CD14-positive monocyte (primary cell): ENCODE measurements at regions not wholly inside any gene's neighbourhood (a gene's known extent, or its start where the extent isn't known, plus 50 kb on each side); places are given as distances from the start of the nearest gene placed in this dataset.

Source experiments
- DNase-seq, 3 donors: peaks; one replicate each; pipeline ENCODE4 v3.0.0-alpha.2; 2011 to 2022
- H2AFZ ChIP-seq: 2 replicates; pipeline ENCODE4 v1.6.0; 2012; ENCODE audit warnings: mild to moderate bottlenecking, low read depth, low read length, inconsistent platforms; ENCODE audit not compliant: insufficient read depth, poor library complexity, severe bottlenecking
- H3K27ac ChIP-seq, 2 donors: 1 replicate in 1 of 2; 2 replicates in 1 of 2; pipeline ENCODE4 v1.5.1; 2012 to 2013; ENCODE audit warnings: low read length in 2 of 2, control low read depth in 1 of 2, inconsistent platforms in 1 of 2, low read depth in 1 of 2, mild to moderate bottlenecking in 1 of 2
- H3K27me3 ChIP-seq, 2 donors: one replicate each; pipeline versions ENCODE4 v1.6.0 to v1.6.1; 2011 to 2013; ENCODE audit warnings: low read length in 2 of 2; ENCODE audit not compliant: control insufficient read depth in 2 of 2, insufficient read depth in 2 of 2
- H3K36me3 ChIP-seq, 2 donors: replicated peaks in 1 of 2; 1 replicate in 1 of 2; 2 replicates in 1 of 2; pipeline versions ENCODE4 v1.5.1 to v1.6.1; 2012 to 2013; ENCODE audit warnings: low read length in 2 of 2, control low read depth in 1 of 2, inconsistent platforms in 1 of 2, mild to moderate bottlenecking in 1 of 2; ENCODE audit not compliant: insufficient read depth in 2 of 2, control insufficient read depth in 1 of 2
- H3K4me1 ChIP-seq, 2 donors: 1 replicate in 1 of 2; 2 replicates in 1 of 2; pipeline versions ENCODE4 v1.5.1 to v1.6.1; 2012 to 2013; ENCODE audit warnings: low read length in 2 of 2, control low read depth in 1 of 2, inconsistent platforms in 1 of 2, mild to moderate bottlenecking in 1 of 2, moderate library complexity in 1 of 2; ENCODE audit not compliant: insufficient read depth in 2 of 2, control insufficient read depth in 1 of 2
- H3K4me2 ChIP-seq: replicated peaks from 2 replicates; pipeline ENCODE3; 2012; ENCODE audit warnings: low read length, moderate library complexity, mild to moderate bottlenecking; ENCODE audit not compliant: poor library complexity, severe bottlenecking; ENCODE audit errors: extremely low read depth
- H3K4me3 ChIP-seq, 3 experiments: fragments of 200-600 bp in 1 of 3; sonication (generic) in 1 of 3; replicated peaks in 1 of 3; 1 replicate in 2 of 3; 2 replicates in 1 of 3; pipeline ENCODE4 v1.5.1; 2011 to 2013; ENCODE audit warnings: low read length in 3 of 3, mild to moderate bottlenecking in 3 of 3, control low read depth in 2 of 3, low read depth in 2 of 3, inconsistent platforms in 1 of 3, moderate library complexity in 1 of 3
- H3K79me2 ChIP-seq: 2 replicates; pipeline ENCODE4 v1.6.0; 2012; ENCODE audit warnings: mild to moderate bottlenecking, control low read depth, inconsistent platforms, low read length, moderate library complexity; ENCODE audit not compliant: insufficient read depth
- H3K9ac ChIP-seq: 2 replicates; pipeline ENCODE4 v1.6.0; 2017; ENCODE audit warnings: low read length, mild to moderate bottlenecking; ENCODE audit not compliant: insufficient read depth, poor library complexity, severe bottlenecking
- H3K9me3 ChIP-seq, 2 donors: replicated peaks in 1 of 2; 1 replicate in 1 of 2; 2 replicates in 1 of 2; pipeline versions ENCODE4 v1.5.1 to v1.6.1; 2012 to 2013; ENCODE audit warnings: low read length in 2 of 2, control low read depth in 1 of 2; ENCODE audit not compliant: control insufficient read depth in 1 of 2, insufficient read depth in 1 of 2
- H4K20me1 ChIP-seq: 2 replicates; pipeline ENCODE4 v1.6.0; 2012; ENCODE audit warnings: mild to moderate bottlenecking, low read length, control low read depth, moderate library complexity; ENCODE audit not compliant: insufficient read depth
- H3K27ac Mint-ChIP-seq, 7 donors: one replicate each; pipeline ENCODE4 v1.8.0; 2020; ENCODE audit warnings: mild to moderate bottlenecking in 7 of 7, mixed read lengths in 7 of 7, moderate library complexity in 6 of 7, inconsistent platforms in 2 of 7
- H3K27me3 Mint-ChIP-seq, 3 donors: one replicate each; pipeline ENCODE4 v1.8.0; 2021 to 2022; ENCODE audit warnings: low read depth in 3 of 3, mild to moderate bottlenecking in 3 of 3, mixed read lengths in 3 of 3, moderate library complexity in 3 of 3, inconsistent platforms in 1 of 3
- H3K36me3 Mint-ChIP-seq, 2 donors: one replicate each; pipeline ENCODE4 v1.8.0; 2020; ENCODE audit warnings: mixed read lengths in 2 of 2, inconsistent platforms in 1 of 2, mild to moderate bottlenecking in 1 of 2
- H3K4me1 Mint-ChIP-seq: one replicate; pipeline ENCODE4 v1.8.0; 2020; ENCODE audit warnings: mild to moderate bottlenecking, mixed read lengths
- H3K4me3 Mint-ChIP-seq, 2 donors: one replicate each; pipeline ENCODE4 v1.8.0; 2020; ENCODE audit warnings: mild to moderate bottlenecking in 2 of 2, mixed read lengths in 2 of 2, moderate library complexity in 1 of 2
- H3K9me3 Mint-ChIP-seq, 7 donors: one replicate each; pipeline ENCODE4 v1.8.0; 2020 to 2022; ENCODE audit warnings: mixed read lengths in 7 of 7, mild to moderate bottlenecking in 6 of 7, moderate library complexity in 6 of 7, inconsistent platforms in 2 of 7
- CTCF ChIP-seq: fragments of 200-600 bp; IDR thresholded peaks from one replicate; pipeline ENCODE4 v1.8.0; 2022; ENCODE audit warnings: antibody characterized with exemption, mild to moderate bottlenecking
- WGBS: methylation state at CpG from one replicate; pipeline ENCODE4 v1.1.5; 2013; ENCODE audit warnings: missing lambda C conversion rate; ENCODE audit not compliant: insufficient coverage; 5-methylcytosine and 5-hydroxymethylcytosine counted together
- intact Hi-C, 2 donors: fragments of 100-400 bp; cut with micrococcal nuclease; formaldehyde crosslinking; loops; one replicate each; pipeline versions ENCODE4 v1.15.0 to v1.15.1; 2023

GRCh38 chr13:57970404-57970803 is 338.9 kb downstream of the PCDH17 start:
- Mint-ChIP-seq H3K27me3 (peaks cover 0 to 2% (median 0%) of the 10 kb centered on the region in 3 donors), H3K36me3 (no peaks in the 10 kb centered on the region), H3K4me1 (no peaks in the 10 kb centered on the region), H3K27ac (no peak overlapping the region), H3K4me3 (no peak overlapping the region), H3K9me3 (peaks cover 2 to 10% (median 7%) of the 10 kb centered on the region in 7 donors)
- Histone ChIP-seq H3K9me3 (peaks cover 8 to 11% of the 10 kb centered on the region in 2 donors), H2AFZ (no peak overlapping the region), H3K79me2 (no peaks in the 10 kb centered on the region), H3K9ac (no peak overlapping the region), H3K27ac (no peak overlapping the region), H3K36me3 (no peaks in the 10 kb centered on the region), H3K4me3 (no peak overlapping the region), H3K4me1 (no peaks in the 10 kb centered on the region), H4K20me1 (no peaks in the 10 kb centered on the region), H3K27me3 (no peaks in the 10 kb centered on the region), H3K4me2 (no peak overlapping the region)
- intact Hi-C loops = no loop called here
- WGBS = no CpG with 5 or more reads among the region's 1 CpG
- TF ChIP-seq CTCF = no peak
- DNase-seq = no peak

DNA sequence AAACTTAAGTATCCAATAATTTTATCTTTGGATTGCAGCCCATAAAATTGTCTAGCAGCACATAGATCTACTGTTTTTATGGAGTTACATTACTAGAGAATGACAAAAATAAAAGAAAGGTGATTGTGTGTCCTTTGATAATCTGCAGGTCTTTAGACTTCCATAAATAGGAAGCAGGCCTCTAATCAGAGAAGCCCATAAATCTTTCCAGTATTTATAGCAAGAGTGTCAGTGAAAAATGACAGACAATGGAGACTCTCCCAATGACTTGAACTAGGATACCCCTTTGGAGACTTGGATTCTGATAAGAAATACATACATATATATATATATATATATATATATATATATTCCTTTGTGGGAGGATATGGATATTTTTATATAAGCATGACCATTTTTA is 351.2 kb downstream of the PCDH17 start:
- H3K27ac ChIP-seq = no peak overlapping the region
- Mint-ChIP-seq H3K27ac (no peak overlapping the region), H3K4me1 (no peaks in the 10 kb centered on the region), H3K27me3 (no peaks in the 10 kb centered on the region), H3K9me3 (peaks cover 0 to 12% (median 5%) of the 10 kb centered on the region in 7 donors), H3K4me3 (no peak overlapping the region), H3K36me3 (no peaks in the 10 kb centered on the region)
- H3K9ac ChIP-seq = no peak overlapping the region
- no peaks in the 10 kb centered on the region for H3K36me3 ChIP-seq
- intact Hi-C loops = no loop called here
- H3K4me2 ChIP-seq = no peak overlapping the region
- DNase-seq = no peak
- no peak for TF ChIP-seq CTCF
- H2AFZ ChIP-seq = no peak overlapping the region
- H3K27me3 ChIP-seq = no peaks in the 10 kb centered on the region
- no peaks in the 10 kb centered on the region for H4K20me1 ChIP-seq
- H3K4me1 ChIP-seq = no peaks in the 10 kb centered on the region
- no peak overlapping the region for H3K4me3 ChIP-seq
- peaks cover 3 to 12% of the 10 kb centered on the region in 2 donors for H3K9me3 ChIP-seq
- H3K79me2 ChIP-seq = no peaks in the 10 kb centered on the region
